ENCODE measurements at regions not wholly inside any gene's neighbourhood (a gene's known extent, or its start where the extent isn't known, plus 50 kb on each side); places are given as distances from the start of the nearest gene placed in this dataset.

- DNase-seq (ENCODE audit: low read depth in 1 of 2, low spot score in 2 of 2), result no peak
- CTCF ChIA-PET (ENCODE audit: partially characterized antibody), result no interaction called here
- FAIRE-seq, result no peak
- Histone ChIP-seq H4K5ac (ENCODE audit: insufficient read length, low read depth, low read length) (no peak overlapping the region), H3K79me1 (ENCODE audit: low read depth, low read length) (no peaks in the 10 kb centered on the region), H3K79me2 (ENCODE audit: control insufficient read depth in 1 of 2, insufficient read depth in 2 of 2, low read length in 2 of 2) (no peaks in the 10 kb centered on the region), H4K8ac (ENCODE audit: extremely low read depth, insufficient read depth, low read length) (no peak overlapping the region), H2AFZ (ENCODE audit: low read length) (no peak overlapping the region), H2BK12ac (ENCODE audit: low read depth, low read length) (no peak overlapping the region), H3K4me2 (ENCODE audit: insufficient read depth in 1 of 2, low read depth in 2 of 2, low read length in 2 of 2) (no peak overlapping the region), H4K91ac (replicated peaks; ENCODE audit: insufficient read length, low read length) (no peak overlapping the region), H3K36me3 (ENCODE audit: control insufficient read depth in 2 of 4, insufficient read depth in 4 of 4, low read length in 3 of 4) (no peaks in the 10 kb centered on the region), H3K9me3 (ENCODE audit: insufficient read depth in 2 of 2, low read depth in 1 of 2, low read length in 1 of 2) (no peaks in the 10 kb centered on the region), H3K14ac (ENCODE audit: insufficient read length) (no peak overlapping the region), H2BK20ac (ENCODE audit: low read length) (no peak overlapping the region), H2BK120ac (replicated peaks; ENCODE audit: low read depth, low read length) (no peak overlapping the region), H4K20me1 (replicated peaks in 1 of 2; ENCODE audit: control insufficient read depth in 1 of 2, insufficient read depth in 2 of 2, low read length in 2 of 2) (no peaks in the 10 kb centered on the region), H3K56ac (replicated peaks; ENCODE audit: insufficient read length, low read depth, low read length) (no peak overlapping the region), H3K23ac (ENCODE audit: insufficient read length) (no peak overlapping the region), H2BK15ac (ENCODE audit: low read length) (no peak overlapping the region), H2AK5ac (ENCODE audit: low read depth, low read length) (no peak overlapping the region), H3K18ac (ENCODE audit: extremely low read depth, low read length) (no peak overlapping the region), H3K23me2 (ENCODE audit: low read depth, low read length) (no peaks in the 10 kb centered on the region), H3K4me1 (replicated peaks in 1 of 4; ENCODE audit: control insufficient read depth in 3 of 4, insufficient read depth in 4 of 4, low read length in 3 of 4) (no peaks in the 10 kb centered on the region), H3K27me3 (replicated peaks in 1 of 4; ENCODE audit: control insufficient read depth in 3 of 4, extremely low read depth in 1 of 4, insufficient read depth in 3 of 4, low read length in 3 of 4) (no peaks in the 10 kb centered on the region), H3K4ac (replicated peaks; ENCODE audit: insufficient read length, low read depth, low read length) (no peak overlapping the region), H3K27ac (ENCODE audit: low read depth, low read length) (no peak overlapping the region), H2BK5ac (ENCODE audit: low read depth, low read length) (no peak overlapping the region), H3K9ac (replicated peaks in 1 of 4; ENCODE audit: extremely low read depth in 1 of 4, low read depth in 3 of 4, low read length in 3 of 4) (no peak overlapping the region), H3K4me3 (ENCODE audit: extremely low read depth in 1 of 4, insufficient read depth in 2 of 4, low read depth in 3 of 4, low read length in 4 of 4) (no peak overlapping the region)
- WGBS, 2 experiments (ENCODE audit: extremely low coverage in 1 of 2, insufficient coverage in 1 of 2, insufficient read length in 1 of 2, insufficient replicate concordance in 2 of 2, low coverage in 1 of 2, low lambda C conversion rate in 2 of 2, missing lambda C conversion rate in 1 of 2), result 82% methylated on average over 14 of the region's 14 CpGs; no CpG with 5 or more reads in 1 of the 2 experiments
- no peak for TF ChIP-seq YY1 (IDR thresholded peaks at IDR 0.05; ENCODE audit: low read depth, low read length)
- TF ChIP-seq HDAC6 (IDR thresholded peaks at IDR 0.05; ENCODE audit: low read depth, low read length), result no peak
- no peak for TF ChIP-seq CEBPB (IDR thresholded peaks at IDR 0.05; ENCODE audit: low read depth, low read length)
- TF ChIP-seq SUZ12 (IDR thresholded peaks at IDR 0.05; ENCODE audit: low read length), result no peak
- no peak for TF ChIP-seq JUND (IDR thresholded peaks at IDR 0.05; ENCODE audit: low read length)
- TF ChIP-seq SP2 (IDR thresholded peaks at IDR 0.05; ENCODE audit: low read length), result no peak
- POLR2A ChIA-PET (ENCODE audit: partially characterized antibody), result no interaction called here
Measured at GRCh38 chr21:26626187-26626586, 53.1 kb upstream of the CYYR1 start.

Data from H1 (cell line).